ENCODE measurements at regions not wholly inside any gene's neighbourhood (a gene's known extent, or its start where the extent isn't known, plus 50 kb on each side); places are given as distances from the start of the nearest gene placed in this dataset.

- in situ Hi-C loops (cut with MboI; ENCODE audit: low sequenced_read_pairs, unreplicated experiment), result no loop called here
Measured at GRCh38 chrX:147749308-147749707, 162.4 kb upstream of the FMR1 start.

DNA sequence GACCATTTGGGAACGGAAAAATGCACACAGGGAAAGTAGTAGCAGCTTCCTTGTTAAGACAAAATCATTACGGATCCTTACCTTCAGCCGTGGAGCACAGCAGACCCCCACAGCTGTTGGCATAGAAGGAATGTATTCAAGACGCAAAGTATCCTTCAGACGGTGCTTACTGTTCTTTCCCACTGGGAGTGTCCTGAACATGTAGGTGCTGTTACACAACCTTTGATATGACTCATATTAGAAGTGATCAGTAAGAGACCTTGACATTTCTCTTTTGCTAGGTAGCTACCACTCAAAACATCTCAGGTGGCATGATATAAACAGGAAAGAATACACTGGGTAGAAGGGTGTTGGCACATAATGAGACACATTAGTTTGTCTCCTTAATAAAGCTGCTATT lies 154.0 kb upstream of the FMR1 start:
- TF ChIP-seq, protein P1, sequence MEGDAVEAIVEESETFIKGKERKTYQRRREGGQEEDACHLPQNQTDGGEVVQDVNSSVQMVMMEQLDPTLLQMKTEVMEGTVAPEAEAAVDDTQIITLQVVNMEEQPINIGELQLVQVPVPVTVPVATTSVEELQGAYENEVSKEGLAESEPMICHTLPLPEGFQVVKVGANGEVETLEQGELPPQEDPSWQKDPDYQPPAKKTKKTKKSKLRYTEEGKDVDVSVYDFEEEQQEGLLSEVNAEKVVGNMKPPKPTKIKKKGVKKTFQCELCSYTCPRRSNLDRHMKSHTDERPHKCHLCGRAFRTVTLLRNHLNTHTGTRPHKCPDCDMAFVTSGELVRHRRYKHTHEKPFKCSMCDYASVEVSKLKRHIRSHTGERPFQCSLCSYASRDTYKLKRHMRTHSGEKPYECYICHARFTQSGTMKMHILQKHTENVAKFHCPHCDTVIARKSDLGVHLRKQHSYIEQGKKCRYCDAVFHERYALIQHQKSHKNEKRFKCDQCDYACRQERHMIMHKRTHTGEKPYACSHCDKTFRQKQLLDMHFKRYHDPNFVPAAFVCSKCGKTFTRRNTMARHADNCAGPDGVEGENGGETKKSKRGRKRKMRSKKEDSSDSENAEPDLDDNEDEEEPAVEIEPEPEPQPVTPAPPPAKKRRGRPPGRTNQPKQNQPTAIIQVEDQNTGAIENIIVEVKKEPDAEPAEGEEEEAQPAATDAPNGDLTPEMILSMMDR (IDR thresholded peaks at IDR 0.05; ENCODE audit: borderline replicate concordance, control extremely low read depth, extremely low read depth, insufficient read depth, missing control alignments), result no peak
- in situ Hi-C loops (cut with MboI; ENCODE audit: low sequenced_read_pairs, unreplicated experiment), result no loop called here
- DNase-seq (ENCODE audit: low spot score), result no peak

More at GRCh38 chrX:147749308-147749707, 162.4 kb upstream of the FMR1 start:
- TF ChIP-seq, protein P1 (IDR thresholded peaks at IDR 0.05; ENCODE audit: borderline replicate concordance, control extremely low read depth, extremely low read depth, insufficient read depth, missing control alignments), result no peak
- no peak for DNase-seq (ENCODE audit: low spot score)

- no peak for DNase-seq (ENCODE audit: low spot score)
- TF ChIP-seq, protein P1 (IDR thresholded peaks at IDR 0.05; ENCODE audit: borderline replicate concordance, control extremely low read depth, extremely low read depth, insufficient read depth, missing control alignments), result no peak
- in situ Hi-C loops (cut with MboI; ENCODE audit: low sequenced_read_pairs, unreplicated experiment), result no loop called here
Measured at GRCh38 chrX:147763131-147763530, 148.6 kb upstream of the FMR1 start.

- TF ChIP-seq, protein P1 (IDR thresholded peaks at IDR 0.05; ENCODE audit: borderline replicate concordance, control extremely low read depth, extremely low read depth, insufficient read depth, missing control alignments), result no peak
- in situ Hi-C loops (cut with MboI; ENCODE audit: low sequenced_read_pairs, unreplicated experiment), result no loop called here
- DNase-seq (ENCODE audit: low spot score), result no peak
Measured at GRCh38 chrX:147764868-147765267, 146.9 kb upstream of the FMR1 start.

- TF ChIP-seq, protein P1 (IDR thresholded peaks at IDR 0.05; ENCODE audit: borderline replicate concordance, control extremely low read depth, extremely low read depth, insufficient read depth, missing control alignments), result no peak
- in situ Hi-C loops (cut with MboI; ENCODE audit: low sequenced_read_pairs, unreplicated experiment), result no loop called here
- DNase-seq (ENCODE audit: low spot score), result no peak
Measured at GRCh38 chrX:147770858-147771257, 140.9 kb upstream of the FMR1 start.

DNA sequence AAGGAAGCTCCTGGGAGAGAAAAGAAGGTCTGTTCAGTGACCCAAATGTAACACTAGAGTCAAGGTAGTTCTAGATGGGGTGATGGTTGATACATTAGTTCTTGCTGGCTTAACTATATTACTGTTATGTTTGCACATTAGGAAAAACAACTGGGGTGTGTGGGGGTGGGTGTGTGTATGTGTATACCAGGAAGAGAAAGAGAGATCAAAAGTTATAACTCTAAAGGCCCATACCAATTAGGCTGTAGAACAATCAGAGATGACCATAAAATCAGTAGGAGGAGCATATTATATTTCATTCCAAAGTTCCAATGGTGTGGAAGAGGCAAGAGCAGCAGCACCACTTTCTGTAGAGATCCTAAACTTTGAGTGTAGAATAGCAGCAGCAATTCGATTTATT lies 134.7 kb upstream of the FMR1 start:
- no peak for DNase-seq (ENCODE audit: low spot score)
- in situ Hi-C loops (cut with MboI; ENCODE audit: low sequenced_read_pairs, unreplicated experiment), result no loop called here
- TF ChIP-seq, protein P1 (IDR thresholded peaks at IDR 0.05; ENCODE audit: borderline replicate concordance, control extremely low read depth, extremely low read depth, insufficient read depth, missing control alignments), result no peak

DNA sequence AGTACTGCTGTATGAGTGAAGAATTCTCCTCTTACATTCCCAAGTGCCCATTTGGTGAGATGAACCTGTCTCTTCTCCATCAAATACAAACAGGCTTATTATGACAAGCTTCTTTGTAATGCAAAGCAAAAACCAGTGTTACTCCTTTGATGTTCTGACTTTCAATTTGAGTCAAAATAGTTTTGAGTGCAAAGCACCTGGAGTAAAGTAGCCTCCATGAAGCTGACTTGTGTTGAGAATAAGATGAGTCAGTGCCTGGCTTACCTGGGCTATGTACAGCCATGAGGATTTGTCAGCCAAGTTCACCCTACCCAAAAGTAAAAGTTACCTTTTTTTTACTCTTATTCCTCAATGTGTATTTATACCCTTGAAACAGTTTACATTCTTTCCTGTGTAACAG lies 132.5 kb upstream of the FMR1 start:
- TF ChIP-seq, protein P1 (IDR thresholded peaks at IDR 0.05; ENCODE audit: borderline replicate concordance, control extremely low read depth, extremely low read depth, insufficient read depth, missing control alignments), result no peak
- no peak for DNase-seq (ENCODE audit: low spot score)
- in situ Hi-C loops (cut with MboI; ENCODE audit: low sequenced_read_pairs, unreplicated experiment), result no loop called here
